ENCODE measurements at regions not wholly inside any gene's neighbourhood (a gene's known extent, or its start where the extent isn't known, plus 50 kb on each side); places are given as distances from the start of the nearest gene placed in this dataset.
"Not testable (repeated sequence)": the region's sequence is repeated elsewhere in the genome, so short reads cannot be mapped to it uniquely, and the experiment has no call there.

DNA sequence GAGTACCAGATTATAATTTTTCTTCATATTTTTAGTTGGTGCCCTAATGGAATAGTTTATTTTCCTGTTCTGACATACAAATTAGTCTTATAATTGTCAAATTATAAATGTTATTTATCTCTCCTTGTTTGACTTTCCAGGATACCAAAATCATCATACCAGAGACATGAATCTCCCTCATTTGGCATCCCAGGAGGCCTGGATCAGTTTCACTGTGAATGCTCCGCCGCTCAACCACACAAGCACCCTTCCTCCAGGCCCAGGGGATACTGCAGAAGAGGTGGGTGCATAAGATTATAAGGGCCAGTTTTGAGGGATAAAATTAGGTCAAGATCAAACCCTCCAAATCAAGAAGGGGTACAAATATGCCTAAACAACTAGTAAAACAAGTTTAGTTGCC is 1229.3 kb downstream of the CDH12 start:
- no peak for ATAC-seq (ENCODE audit: poor library complexity)
- intact Hi-C loops (cut with DNase I) = no loop called here
- DNase-seq = no peak

DNA sequence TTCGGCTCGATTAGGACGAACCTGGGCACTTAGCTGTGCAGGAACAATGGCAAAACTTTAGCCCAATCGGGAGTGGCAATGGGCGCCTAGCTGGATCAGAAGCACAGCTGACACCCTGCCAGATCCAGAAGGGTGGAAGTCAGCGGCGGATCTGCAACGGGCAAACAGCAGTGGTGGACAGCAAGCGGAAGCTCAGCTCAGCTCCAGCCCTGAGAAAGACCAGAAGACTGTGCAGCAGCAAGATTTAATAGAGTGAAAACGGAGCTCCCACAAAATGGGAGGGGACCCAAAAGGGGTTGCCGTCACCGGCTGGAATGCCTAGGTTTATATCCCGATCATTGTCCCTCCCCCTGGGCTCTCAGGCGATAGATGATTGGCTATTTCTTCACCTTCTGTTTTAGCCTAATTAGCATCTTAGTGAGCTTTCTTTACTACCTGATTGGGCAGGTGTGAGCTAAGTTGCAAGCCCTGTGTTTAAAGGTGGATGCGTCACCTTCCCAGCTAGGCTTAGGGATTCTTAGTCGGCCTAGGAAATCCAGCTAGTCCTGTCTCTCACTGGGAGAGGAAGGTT is 1237.9 kb downstream of the CDH12 start:
- intact Hi-C loops (cut with DNase I) = no loop called here
- ATAC-seq (ENCODE audit: poor library complexity) = no peak
- no peak for DNase-seq

DNA sequence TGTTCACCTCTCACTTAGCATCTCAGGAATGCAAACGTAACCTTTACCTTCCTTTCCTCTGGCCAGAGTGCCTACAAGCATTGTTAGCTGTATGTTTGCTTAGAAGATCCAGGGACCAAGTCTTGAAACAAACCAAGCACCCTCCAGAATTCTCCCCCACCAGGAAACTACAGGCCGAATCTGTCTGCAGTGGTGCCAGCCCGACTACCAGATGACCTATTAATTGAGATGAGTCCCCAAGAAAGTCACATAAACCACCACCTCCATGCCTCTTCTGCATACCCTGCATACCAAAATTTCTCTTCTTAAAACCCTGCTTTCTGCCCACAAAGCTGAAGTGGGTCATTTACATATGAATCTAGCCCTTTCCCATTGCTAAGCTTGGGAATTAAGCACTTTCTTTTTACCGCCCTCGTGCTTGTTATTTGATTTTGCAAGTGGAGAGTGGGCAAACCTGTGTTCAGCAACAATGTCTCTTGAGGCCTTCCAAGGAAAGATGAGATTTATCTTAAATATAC is 1239.1 kb downstream of the CDH12 start:
- ATAC-seq (ENCODE audit: poor library complexity) = no peak
- no peak for DNase-seq
- intact Hi-C loops (cut with DNase I) = no loop called here

DNA sequence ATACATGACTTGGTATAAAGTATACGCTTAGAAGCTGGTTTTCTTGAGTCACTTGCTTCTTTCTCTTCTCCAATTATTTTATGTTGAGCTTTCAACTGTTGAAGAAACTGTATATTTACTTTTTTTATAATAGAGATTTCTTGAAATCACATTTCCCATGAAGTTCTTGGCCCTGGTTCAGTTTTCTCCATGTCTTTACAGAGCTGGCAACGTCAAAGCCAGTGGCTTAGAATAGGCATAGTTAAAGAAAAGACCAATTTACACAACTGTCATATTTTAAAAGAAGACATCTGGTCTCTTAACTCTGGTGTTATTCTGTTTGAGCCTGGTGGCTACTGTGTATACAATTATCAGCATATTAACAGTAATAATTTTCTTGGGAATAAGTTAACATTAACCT is 1249.3 kb downstream of the CDH12 start:
- DNase-seq (no peak), ATAC-seq (ENCODE audit: poor library complexity) (no peak)
- intact Hi-C loops (cut with DNase I) = no loop called here

DNA sequence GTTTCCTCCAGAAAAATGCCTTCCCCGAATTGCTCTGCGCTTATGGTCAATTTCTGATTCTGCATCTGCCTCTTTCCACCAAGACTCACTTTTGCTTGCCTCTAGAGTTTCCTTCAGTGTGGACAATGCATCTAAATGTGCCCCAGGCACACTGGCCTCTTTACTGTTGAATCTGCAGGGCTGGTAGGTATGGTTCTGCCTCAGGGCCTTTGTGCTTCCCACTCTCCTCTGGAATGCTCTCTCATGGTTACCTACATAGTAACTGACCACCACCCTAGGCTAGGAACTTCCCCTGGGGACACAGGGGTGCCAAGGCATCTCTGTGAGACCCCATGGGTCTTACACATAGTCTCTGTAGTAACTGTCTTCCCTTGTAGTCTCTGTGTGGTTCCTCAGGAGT is 1258.6 kb downstream of the CDH12 start:
- ATAC-seq (ENCODE audit: poor library complexity) = no peak
- no peak for DNase-seq
- intact Hi-C loops (cut with DNase I) = no loop called here

DNA sequence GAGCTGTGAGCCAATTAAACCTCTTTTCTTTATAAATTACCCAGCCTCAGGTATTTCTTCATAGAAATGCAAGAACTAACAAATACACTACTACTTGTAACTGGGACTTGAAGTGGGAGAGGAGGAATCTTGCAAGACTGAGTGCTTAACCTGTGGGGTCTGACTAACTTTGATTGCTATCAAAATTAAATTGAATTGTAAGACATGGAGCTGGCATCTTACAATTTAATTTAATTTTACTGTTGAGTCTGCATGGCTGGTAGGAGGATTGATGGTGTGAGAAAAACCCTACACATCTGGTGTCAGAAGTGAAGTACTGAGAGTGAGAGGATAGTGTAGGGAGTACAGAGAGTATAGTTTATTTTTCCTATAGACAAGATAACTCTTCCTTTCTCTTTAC is 1259.9 kb downstream of the CDH12 start:
- intact Hi-C loops (cut with DNase I) = no loop called here
- ATAC-seq (ENCODE audit: poor library complexity) = no peak

DNA sequence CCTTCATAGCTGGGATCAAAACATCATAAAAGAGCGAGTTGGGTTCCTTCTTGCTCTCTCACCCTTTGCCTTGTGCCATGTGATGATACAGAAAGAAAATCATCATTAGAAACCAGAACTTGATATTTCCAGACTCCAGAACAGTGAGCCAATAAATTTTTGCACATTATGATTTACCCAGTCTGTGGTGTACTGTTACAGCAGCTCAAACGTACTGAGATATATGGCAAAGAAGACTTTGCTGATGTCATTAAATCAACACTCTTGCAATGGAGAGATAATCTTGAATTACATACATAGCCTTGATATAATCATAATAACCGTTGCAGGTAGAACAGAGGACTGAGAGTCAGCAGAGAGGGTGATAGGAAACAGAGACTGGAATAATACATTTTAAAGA is 1271.6 kb downstream of the CDH12 start:
- no peak for DNase-seq
- ATAC-seq (ENCODE audit: poor library complexity) = no peak
- intact Hi-C loops (cut with DNase I) = no loop called here

More for the DNA sequence above, 1259.9 kb downstream of the CDH12 start:
- DNase-seq = no peak

DNA sequence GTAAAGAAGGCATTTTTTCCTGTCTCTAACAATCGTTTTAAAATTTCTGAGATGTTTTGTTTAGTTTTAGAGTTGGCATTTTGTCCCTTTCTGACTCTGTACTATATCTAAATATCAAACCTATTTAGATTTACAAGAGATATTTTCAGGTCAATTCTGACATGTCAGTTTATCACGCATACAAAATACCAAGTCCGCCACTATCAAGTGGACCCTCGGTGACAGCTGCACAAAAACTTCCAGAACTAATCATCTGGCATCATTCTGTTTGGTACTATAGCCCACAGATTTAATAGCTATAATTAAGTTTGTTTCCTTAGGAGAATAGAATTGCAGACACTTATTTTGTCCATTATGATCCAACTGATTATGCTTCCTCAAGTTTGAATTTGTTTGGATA is 1278.2 kb downstream of the CDH12 start:
- DNase-seq = no peak
- ATAC-seq (ENCODE audit: poor library complexity) = no peak
- intact Hi-C loops (cut with DNase I) = no loop called here

DNA sequence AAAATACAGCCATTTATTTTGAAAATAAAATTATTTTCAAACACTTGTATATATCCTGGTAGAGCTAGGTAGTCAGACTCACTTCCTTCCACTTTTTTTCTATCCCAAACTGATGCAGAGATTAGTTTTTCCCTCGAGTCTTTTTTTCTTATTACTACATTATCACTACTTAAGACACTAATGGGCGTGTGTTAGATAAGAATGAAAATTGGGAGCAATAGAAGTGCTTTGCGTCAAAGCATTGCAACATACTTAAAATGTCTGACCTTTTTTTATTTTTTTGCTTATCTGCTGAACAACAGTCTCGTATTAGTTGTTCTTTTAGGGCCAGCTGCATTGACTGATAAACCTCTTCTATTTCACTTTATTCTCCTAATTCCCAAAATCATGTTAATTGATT is 1278.7 kb downstream of the CDH12 start:
- intact Hi-C loops (cut with DNase I) = no loop called here
- ATAC-seq (ENCODE audit: poor library complexity) (peak; percentile 89), DNase-seq (no peak)

DNA sequence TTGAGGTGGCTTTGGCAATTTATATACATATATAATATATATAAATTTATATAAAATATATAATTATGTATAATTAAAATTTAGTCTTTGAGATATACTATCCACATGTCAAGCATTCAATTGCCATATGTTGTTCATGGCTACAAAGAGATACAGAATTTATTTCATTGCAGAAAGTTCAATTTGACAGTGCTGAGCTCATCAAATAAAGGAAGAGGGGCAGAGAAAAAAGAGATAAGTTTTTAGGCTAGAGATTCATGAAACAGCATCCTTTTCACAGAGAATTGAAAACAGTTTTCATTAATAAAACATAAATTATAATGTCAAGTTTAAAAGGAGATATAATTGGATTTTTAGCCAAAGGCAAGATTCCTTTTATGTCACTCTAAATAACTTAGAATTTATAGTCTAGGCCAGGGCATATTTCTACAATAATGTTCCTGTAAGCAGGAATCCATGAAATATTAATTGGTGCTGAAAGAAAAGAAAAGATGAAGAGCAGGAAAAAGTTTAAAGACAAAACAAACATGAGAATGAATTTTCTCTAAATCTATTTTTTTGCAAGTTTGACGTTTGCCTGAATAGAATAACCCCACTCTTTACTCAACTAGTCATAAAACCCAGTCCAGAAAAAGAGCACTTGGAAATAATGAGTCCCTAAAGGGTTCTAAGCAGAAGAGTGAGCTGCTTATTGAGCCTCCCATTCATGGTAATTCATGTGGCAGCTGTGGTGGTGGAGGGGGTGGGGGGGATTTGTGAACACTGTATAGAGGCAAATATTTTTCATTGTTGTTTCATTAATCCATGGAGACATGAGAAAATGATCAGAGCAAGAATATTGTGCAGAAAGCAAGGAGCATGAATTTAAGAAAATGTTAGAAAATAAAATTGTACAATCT is 1279.5 kb downstream of the CDH12 start:
- peak; percentile 71 for ATAC-seq (ENCODE audit: poor library complexity)
- intact Hi-C loops (cut with DNase I) = no loop called here
- no peak for DNase-seq

DNA sequence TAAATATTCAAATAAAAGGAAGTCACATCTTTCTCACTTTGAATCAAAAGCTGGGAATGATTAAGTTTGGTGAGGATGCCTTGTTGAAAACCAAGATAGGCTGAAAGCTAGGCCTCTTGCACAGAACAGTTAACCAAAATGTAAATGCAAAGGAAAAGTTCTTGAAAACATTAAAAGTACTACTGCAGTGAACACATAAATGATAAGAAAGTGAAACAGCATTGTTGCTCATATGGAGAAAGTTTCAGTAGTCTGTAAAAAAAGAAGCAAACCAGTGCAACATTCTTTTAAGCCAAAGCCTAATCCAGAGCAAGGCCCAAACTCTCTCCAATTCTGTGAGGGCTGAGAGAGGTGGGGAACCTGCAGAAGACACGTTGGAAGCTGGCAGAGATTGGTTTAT is 1281.9 kb downstream of the CDH12 start:
- ATAC-seq (ENCODE audit: poor library complexity); DNase-seq; intact Hi-C loops (cut with DNase I): not testable (repeated sequence)

DNA sequence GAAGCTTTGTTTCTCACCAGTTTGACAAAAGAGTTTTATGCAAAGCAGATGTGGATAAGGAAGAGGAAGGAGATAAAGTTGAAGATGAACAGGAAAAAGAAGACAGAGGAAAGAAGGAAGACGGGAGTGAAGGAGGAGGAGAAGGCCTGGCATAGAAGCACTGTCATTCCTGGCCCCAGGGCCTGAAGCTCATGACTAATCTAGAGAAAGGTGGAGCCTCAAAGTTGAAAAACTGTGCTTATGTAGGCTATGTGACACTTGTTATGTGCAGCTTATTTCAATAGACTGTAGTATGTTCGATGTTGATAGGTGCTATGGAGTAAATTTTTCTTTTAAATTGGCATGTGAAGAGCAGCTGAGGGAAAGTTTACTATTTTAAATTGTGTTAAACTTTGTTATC is 1294.0 kb downstream of the CDH12 start:
- ATAC-seq (ENCODE audit: poor library complexity); intact Hi-C loops (cut with DNase I); DNase-seq: not testable (repeated sequence)

DNA sequence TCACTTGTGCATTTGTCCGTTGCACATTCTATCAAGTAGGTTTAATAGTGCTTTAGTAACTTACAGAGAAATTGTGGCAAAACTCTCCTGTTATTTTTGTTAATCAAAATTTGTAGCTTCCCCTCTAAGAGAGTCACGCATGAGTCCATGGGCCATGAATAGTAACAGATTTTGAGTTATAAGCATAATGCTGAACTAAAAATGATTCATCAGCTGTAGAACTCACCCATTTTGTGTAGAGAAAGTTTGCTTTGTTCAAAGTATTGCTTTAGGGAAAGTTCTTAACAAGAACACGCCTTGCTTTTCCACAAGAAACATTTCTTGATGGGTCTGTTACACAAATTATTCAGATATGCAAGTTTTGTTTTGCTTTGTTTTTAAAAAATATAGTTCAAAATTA is 1300.9 kb downstream of the CDH12 start:
- intact Hi-C loops (cut with DNase I); DNase-seq; ATAC-seq (ENCODE audit: poor library complexity): not testable (repeated sequence)

DNA sequence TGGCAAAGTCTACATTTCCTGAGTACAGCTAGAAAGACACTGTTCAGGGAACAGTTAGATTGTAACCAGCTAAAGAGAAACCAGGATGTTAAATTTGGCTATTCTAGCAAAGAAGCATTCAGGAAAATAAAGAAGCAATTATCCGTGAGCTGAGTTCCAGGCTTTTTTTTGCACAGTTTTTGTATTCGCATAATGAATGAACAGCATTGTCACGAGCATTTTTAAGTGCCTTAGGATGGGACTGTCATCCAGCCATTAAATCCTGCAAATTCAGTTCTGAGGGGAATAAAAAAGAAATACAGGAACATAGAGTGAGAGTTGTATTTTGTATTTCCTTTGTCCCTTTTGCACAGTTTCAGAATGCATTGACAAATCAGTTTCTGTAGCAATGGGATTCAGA is 1302.2 kb downstream of the CDH12 start:
- DNase-seq; ATAC-seq (ENCODE audit: poor library complexity); intact Hi-C loops (cut with DNase I): not testable (repeated sequence)

DNA sequence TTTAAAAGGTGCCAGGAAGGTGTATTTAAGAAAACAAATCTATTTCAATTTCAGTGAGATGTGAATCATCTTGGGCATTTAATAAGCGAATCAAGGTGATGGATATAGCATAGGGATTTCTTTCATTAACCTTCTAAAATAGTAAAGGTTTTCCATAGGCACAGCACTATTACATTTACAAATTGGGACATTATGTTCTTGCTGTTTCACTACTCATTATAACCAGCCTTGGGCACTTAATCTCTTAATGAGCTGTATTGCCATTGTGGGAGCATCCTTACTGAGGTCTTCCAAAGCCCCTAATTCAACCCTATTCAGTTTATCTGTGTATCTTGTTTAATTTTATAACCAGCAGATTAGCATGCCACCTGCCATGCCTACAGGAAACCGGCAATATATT is 1305.5 kb downstream of the CDH12 start:
- ATAC-seq (ENCODE audit: poor library complexity); DNase-seq; intact Hi-C loops (cut with DNase I): not testable (repeated sequence)

DNA sequence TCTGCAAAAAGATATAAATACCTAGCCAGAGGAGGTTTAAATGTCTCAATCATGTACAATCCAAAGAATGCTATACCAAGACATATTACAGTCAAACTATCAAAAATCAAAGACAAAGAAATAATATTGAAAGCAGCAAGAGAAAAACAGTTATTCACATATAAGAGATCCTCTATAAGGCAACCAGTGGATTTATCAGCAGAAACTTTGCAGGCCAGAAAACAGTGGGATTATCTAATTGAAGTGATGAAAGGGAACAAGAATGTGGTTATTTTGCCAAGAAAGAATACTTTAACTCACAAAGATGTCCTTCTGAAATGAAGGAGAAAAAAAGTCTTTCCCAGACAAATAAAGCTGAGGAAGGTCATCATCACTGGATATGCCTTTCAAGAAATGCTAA is 1318.0 kb downstream of the CDH12 start:
- ATAC-seq (ENCODE audit: poor library complexity); intact Hi-C loops (cut with DNase I): not testable (repeated sequence)

DNA sequence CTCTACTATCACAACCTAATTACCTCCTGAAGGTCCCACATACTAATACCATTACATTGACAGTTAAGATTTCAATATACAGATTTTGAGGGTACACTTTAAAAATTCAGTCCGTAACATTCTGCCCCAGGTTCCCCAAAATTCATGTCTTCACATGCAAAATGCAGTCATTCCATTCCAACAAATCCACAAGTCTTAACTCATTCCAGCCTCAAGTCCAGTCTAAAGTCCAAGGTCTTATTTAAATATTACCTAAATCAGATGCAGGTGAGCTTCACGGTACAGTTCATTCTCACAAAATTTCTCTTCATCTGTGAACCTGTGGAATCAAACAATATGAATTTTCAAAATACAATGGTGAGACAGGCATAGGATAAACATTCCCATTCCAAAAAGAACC is 1332.0 kb downstream of the CDH12 start:
- DNase-seq; ATAC-seq (ENCODE audit: poor library complexity); intact Hi-C loops (cut with DNase I): not testable (repeated sequence)

More for the DNA sequence above, 1318.0 kb downstream of the CDH12 start:
- not testable (repeated sequence) for DNase-seq

DNA sequence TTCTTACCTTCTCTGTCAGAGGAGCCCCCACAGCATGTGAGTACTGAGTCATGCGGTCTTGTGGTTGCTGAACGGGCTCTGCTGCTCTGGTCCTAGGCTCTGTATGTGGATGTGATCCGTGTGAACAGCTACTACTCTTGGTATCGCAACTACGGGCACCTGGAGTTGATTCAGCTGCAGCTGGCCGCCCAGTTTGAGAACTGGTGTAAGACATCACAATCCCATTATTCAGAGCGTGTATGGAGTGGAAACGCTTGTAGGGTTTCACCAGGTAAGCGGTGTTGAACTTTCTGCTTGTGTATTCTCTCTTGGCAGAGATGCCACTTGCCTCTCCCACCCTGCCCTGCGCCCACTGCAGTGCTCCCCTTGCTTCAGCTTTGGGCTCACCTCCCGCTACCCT is 1356.2 kb downstream of the CDH12 start:
- ATAC-seq (ENCODE audit: poor library complexity); DNase-seq; intact Hi-C loops (cut with DNase I): not testable (repeated sequence)

DNA sequence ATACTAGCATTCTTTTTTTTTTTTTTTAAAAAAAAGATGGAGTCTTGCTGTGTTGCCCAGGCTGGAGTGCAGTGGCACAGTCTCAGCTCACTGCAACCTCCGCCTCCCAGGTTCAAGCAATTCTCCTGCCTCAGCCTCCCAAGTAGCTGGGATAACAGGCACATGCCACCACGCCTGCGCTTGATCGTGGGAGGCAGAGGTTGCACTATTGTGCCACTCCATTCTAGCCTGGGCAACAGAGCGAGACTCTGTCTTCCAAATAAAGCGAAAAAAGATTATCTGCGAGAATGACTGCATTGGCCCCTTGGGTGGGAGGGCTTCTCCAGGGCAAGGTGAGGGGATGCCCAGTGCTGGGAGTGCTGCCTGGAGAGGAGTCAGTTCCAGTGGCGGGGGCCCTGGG is 1357.1 kb downstream of the CDH12 start:
- DNase-seq; ATAC-seq (ENCODE audit: poor library complexity); intact Hi-C loops (cut with DNase I): not testable (repeated sequence)

DNA sequence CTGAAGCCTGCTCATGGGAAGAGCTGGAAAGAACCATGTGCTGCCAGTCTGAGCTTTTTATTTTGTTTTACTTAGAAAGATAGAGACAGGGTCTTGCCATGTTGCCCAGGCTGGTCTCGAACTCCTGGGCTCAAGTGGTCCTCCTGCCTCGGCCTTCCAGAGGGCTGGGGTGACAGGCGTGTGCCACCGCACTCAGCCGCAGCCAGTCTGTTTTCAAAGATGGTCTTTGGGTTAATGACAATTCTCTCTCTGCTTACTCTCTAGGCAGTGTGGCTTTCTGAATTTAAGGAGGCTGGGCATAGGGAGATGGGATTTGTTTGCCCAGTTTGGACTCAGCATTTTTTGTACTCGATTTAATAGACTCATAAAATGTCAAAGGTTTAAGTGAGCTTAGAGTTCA is 1357.9 kb downstream of the CDH12 start:
- ATAC-seq (ENCODE audit: poor library complexity); DNase-seq; intact Hi-C loops (cut with DNase I): not testable (repeated sequence)
